Lower leg skin (tissue), 4 donors: ENCODE measurements at regions not wholly inside any gene's neighbourhood (a gene's known extent, or its start where the extent isn't known, plus 50 kb on each side); places are given as distances from the start of the nearest gene placed in this dataset.
"Not testable (repeated sequence)": the region's sequence is repeated elsewhere in the genome, so short reads cannot be mapped to it uniquely, and the experiment has no call there.

Source experiments
- DNase-seq, 2 donors: peaks; one replicate each; pipeline ENCODE4 v3.0.0-alpha.2; 2019; ENCODE audit warnings: low spot score in 2 of 2
- H3K4me3 ChIP-seq: fragments of 200-600 bp; sonication (generic); 2 replicates; pipeline ENCODE4 v1.5.1; 2017; ENCODE audit warnings: mild to moderate bottlenecking, low read depth; ENCODE audit not compliant: poor library complexity, severe bottlenecking
- POLR2A ChIP-seq, 2 donors: fragments of 450-650 bp; IDR thresholded peaks; one replicate each; pipeline ENCODE4 v1.6.1; 2016 to 2017; ENCODE audit warnings: antibody characterized with exemption in 2 of 2, mild to moderate bottlenecking in 1 of 2, moderate library complexity in 1 of 2
- WGBS, 2 donors: methylation state at CpG; one replicate each; pipeline ENCODE4 v1.1.5; 2018; 5-methylcytosine and 5-hydroxymethylcytosine counted together
- intact Hi-C: fragments of 100-400 bp; cut with DNase I; formaldehyde crosslinking; loops from one replicate; pipeline ENCODE4 v1.15.0; 2023; ENCODE audit warnings: low total_unique reads
- TF ChIP-seq, protein P1 (sequence below), 3 donors: fragments of 450-650 bp; IDR thresholded peaks; one replicate each; pipeline ENCODE4 v1.5.1; 2016; ENCODE audit warnings: antibody characterized with exemption in 3 of 3, mild to moderate bottlenecking in 3 of 3, moderate library complexity in 2 of 3

DNA sequence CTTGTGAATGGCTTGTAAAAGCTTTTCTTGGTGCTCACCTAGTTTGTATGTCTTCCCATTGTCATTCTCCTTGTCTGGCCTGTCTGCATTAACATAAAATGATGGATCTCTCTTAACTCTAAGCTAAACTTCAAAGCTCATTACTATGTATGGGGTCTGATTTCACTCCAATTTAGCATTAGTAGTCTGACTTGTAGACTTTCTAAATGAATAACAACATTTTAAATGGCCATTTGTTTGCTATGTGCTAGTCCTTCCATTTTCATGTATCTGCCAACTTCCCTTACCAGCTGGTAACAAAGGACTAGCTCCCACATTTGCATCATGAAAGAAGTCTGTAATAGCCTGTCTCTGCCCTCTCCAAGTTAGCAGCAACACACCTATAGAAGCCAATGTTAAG, 324.2 kb upstream of the RGPD4 start:
- intact Hi-C loops: no loop called here
- no peak for DNase-seq
- H3K4me3 ChIP-seq: no peak overlapping the region
- TF ChIP-seq, protein P1, sequence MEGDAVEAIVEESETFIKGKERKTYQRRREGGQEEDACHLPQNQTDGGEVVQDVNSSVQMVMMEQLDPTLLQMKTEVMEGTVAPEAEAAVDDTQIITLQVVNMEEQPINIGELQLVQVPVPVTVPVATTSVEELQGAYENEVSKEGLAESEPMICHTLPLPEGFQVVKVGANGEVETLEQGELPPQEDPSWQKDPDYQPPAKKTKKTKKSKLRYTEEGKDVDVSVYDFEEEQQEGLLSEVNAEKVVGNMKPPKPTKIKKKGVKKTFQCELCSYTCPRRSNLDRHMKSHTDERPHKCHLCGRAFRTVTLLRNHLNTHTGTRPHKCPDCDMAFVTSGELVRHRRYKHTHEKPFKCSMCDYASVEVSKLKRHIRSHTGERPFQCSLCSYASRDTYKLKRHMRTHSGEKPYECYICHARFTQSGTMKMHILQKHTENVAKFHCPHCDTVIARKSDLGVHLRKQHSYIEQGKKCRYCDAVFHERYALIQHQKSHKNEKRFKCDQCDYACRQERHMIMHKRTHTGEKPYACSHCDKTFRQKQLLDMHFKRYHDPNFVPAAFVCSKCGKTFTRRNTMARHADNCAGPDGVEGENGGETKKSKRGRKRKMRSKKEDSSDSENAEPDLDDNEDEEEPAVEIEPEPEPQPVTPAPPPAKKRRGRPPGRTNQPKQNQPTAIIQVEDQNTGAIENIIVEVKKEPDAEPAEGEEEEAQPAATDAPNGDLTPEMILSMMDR (IDR thresholded peaks at IDR 0.05): no peak
- TF ChIP-seq POLR2A (IDR thresholded peaks at IDR 0.05): no peak

DNA sequence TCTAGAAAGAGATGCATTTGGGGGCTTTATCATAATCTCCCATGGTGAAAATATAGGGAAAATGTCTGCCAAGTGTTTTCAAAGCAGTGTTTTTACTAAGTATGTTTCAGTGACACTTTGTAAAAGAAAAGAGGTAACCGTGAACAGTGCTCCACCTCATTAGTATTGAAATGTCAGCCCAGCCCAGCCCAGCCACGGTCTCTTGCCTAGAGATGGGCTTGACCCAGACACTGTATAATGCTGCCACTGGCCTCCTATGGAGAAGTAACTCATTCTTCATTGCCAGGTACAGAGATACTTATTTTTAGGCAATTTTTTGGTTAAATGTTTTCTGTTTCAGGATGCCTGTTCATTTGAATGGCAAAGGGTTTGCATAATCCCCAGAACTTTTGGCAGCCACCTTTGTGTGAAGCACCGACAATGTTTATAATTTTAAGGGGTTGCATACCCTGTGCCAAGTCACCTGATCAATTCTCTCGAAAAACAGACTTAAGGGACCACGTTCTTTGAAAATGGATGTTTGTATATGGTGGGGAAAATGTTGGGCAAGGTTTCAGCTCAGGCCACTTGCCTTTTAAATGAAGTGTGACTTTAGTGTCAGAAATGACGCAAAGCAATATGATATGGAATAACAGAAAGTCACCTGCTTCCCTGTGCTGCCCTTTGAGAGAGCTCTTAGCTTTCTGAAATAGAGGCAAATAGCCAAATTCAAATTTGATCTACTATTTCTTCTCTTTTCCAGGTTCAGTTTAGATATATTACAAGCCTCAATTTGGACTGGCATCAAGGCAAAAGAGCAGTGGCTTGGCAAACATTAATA, 314.5 kb upstream of the RGPD4 start:
- no peak for TF ChIP-seq POLR2A (IDR thresholded peaks at IDR 0.05)
- TF ChIP-seq, protein P1 (IDR thresholded peaks at IDR 0.05): no peak
- H3K4me3 ChIP-seq: no peak overlapping the region
- WGBS, 2 donors: 68 to 81% methylated on average over 6 of the region's 6 CpGs
- intact Hi-C loops: no loop called here
- DNase-seq: no peak

DNA sequence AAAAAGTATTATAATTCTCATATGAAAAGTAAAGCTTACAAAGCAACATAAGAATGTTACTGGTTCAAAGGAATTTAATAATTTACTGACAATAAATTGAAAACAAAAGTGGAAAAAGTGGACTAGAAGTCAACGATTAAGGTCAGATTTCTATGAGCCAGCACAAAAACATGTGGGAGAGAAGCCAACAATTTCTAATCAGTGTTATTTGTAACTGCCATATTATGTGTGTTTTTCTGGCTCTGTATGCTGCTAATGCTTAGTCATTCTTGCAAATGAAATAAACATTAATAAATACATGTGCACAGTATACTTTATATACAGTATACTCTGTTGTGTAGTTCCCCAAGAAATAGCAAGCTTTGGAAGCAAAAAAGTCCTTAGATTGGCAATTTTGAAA, 301.3 kb upstream of the RGPD4 start:
- intact Hi-C loops: no loop called here
- no peak for TF ChIP-seq POLR2A (IDR thresholded peaks at IDR 0.05)
- TF ChIP-seq, protein P1 (IDR thresholded peaks at IDR 0.05): no peak
- no peak for DNase-seq
- no peak overlapping the region for H3K4me3 ChIP-seq
- WGBS, 2 donors: 30 to 39% methylated on average over 1 of the region's 1 CpG

DNA sequence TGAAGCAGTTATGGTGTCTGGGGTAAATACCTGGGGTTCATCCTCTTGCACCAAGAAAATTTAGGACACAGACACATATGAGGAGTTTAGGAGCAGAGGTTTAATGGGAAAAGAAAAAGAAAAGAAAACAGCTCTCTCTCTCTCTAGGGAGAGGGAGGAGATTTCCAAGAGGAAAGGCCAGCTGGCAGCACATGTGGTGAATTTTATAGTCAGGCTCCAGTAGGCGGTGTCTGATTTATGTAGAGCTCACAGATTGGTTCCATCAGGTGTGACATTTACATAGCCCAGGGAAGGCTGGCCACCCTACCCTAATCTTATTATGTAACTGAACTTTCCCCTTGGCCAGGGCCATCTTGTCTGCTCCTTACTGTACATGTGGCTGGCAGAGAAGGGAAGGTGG, 297.5 kb upstream of the RGPD4 start:
- H3K4me3 ChIP-seq: no peak overlapping the region
- no peak for DNase-seq
- intact Hi-C loops: no loop called here
- 23 to 29% methylated on average over 1 of the region's 1 CpG for WGBS, 2 donors
- TF ChIP-seq POLR2A (IDR thresholded peaks at IDR 0.05): no peak
- TF ChIP-seq, protein P1 (IDR thresholded peaks at IDR 0.05): no peak

DNA sequence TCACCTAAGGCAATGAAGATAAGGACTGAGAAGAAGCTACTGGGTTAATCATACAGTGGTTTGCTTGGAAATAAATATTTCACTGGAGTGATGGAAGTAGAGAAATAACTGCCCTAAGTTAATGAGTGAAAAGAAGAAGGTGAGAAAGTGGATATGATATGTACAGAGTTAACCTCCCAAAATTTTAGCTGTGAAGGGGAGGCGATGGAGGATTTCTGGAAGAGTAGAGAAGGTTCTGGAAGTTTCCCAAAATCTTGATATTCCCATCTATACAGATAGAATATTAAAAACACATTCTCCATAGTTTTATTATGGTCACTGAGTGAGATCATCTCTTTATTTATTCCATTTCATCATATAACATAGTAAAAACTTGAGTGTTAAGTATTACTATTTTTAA, 296.6 kb upstream of the RGPD4 start:
- DNase-seq: no peak
- intact Hi-C loops: no loop called here
- TF ChIP-seq, protein P1 (IDR thresholded peaks at IDR 0.05): no peak
- no peak for TF ChIP-seq POLR2A (IDR thresholded peaks at IDR 0.05)
- H3K4me3 ChIP-seq: no peak overlapping the region
- 60 to 68% methylated on average over 1 of the region's 1 CpG for WGBS, 2 donors

DNA sequence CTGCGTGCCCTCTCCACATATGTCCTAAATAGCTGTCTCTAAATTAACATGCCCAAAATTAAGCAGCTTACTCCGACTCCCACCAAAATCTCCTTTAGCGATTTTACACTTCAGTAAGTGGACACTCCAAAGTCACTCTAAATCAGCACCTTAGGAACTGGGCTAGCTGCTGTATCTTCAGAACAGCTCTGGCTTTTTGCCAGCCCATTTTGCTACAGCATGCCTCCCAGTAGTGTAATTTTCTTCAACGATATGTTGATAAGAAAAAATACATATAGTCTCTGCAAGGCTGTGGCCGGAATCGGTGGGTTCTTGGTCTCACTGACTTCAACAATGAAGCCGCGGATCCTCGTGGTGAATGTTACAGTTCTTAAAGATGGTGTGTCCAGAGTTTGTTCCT, 291.8 kb upstream of the RGPD4 start:
- 91 to 92% methylated on average over 9 of the region's 9 CpGs for WGBS, 2 donors
- no peak overlapping the region for H3K4me3 ChIP-seq
- no peak for DNase-seq
- TF ChIP-seq, protein P1 (IDR thresholded peaks at IDR 0.05): no peak
- no peak for TF ChIP-seq POLR2A (IDR thresholded peaks at IDR 0.05)
- intact Hi-C loops: no loop called here

DNA sequence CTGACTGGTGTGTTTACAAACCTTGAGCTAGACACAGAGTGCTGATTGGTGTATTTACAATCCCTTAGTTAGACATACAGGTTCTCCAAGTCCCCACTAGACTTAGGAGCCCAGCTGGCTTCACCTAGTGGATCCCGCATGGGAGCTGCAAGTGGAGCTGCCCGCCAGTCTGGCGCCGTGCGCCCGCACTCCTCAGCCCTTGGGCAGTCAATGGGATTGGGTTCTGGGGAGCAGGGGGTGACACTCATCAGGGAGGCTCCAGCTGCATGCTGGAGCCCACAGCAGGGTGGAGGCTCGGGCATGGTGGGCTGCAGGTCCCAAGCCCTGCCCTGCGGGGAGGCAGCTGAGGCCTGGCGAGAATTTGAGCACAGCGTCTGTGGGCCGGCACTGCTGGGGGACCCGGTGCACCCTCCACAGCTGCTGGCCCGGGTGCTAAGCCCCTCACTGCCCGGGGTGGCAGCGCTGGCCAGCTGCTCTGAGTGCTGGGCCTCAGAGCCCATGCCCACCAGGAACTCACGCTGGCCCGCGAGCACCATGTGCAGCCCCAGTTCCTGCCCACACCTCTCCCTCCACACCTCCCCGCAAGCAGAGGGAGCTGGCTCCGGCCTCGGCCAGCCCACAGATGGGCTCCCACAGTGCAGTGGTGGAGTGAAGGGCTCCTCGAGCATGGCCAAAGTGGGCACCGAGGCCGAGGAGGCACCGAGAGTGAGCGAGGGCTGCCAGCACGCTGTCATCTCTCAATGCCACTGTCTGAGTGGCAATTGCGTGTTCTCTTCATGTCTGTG, 290.6 kb upstream of the RGPD4 start:
- DNase-seq: not testable (repeated sequence)
- 87 to 95% methylated on average over 17 to 20 of the region's 28 CpGs for WGBS, 2 donors

More for the DNA sequence above, 290.6 kb upstream of the RGPD4 start:
- intact Hi-C loops, H3K4me3 ChIP-seq: not testable (repeated sequence)
